ENCODE measurements at regions not wholly inside any gene's neighbourhood (a gene's known extent, or its start where the extent isn't known, plus 50 kb on each side); places are given as distances from the start of the nearest gene placed in this dataset.

- Histone ChIP-seq H3K4me3 (ENCODE audit: low read length, poor library complexity, severe bottlenecking) (no peak overlapping the region), H3K9me3 (ENCODE audit: insufficient read depth, low read depth, low read length) (no peaks in the 10 kb centered on the region), H2AFZ (ENCODE audit: low read length) (no peak overlapping the region), H3K9ac (ENCODE audit: low read depth, low read length, poor library complexity, severe bottlenecking) (no peak overlapping the region), H3K4me1 (ENCODE audit: insufficient read depth, low read length, poor library complexity, severe bottlenecking) (no peaks in the 10 kb centered on the region), H3K9me2 (replicated peaks; ENCODE audit: low read depth, low read length) (no peaks in the 10 kb centered on the region), H3F3A (ENCODE audit: low read depth) (no peaks in the 10 kb centered on the region), H3K4me2 (ENCODE audit: low read depth, low read length, poor library complexity, severe bottlenecking) (no peak overlapping the region), H3K27me3 (ENCODE audit: insufficient read depth, low read length, poor library complexity, severe bottlenecking) (no peaks in the 10 kb centered on the region), H4K20me1 (ENCODE audit: insufficient read depth, low read length, poor library complexity, severe bottlenecking) (no peaks in the 10 kb centered on the region), H3K36me3 (ENCODE audit: insufficient read depth, low read length) (no peaks in the 10 kb centered on the region), H3K79me2 (ENCODE audit: insufficient read depth, low read length) (no peaks in the 10 kb centered on the region)
- no peak for TF ChIP-seq EZH2phosphoT487 (IDR thresholded peaks at IDR 0.05; ENCODE audit: borderline replicate concordance)
- TF ChIP-seq CTCF (conservative IDR thresholded peaks at IDR 0.05; ENCODE audit: low read length): no peak
These were observed 330.2 kb downstream of the ZIC3 start for GRCh38 chrX:137896123-137896522.

GRCh38 chrX:137915466-137915865 is 349.5 kb downstream of the ZIC3 start:
- Histone ChIP-seq H3K36me3 (ENCODE audit: insufficient read depth, low read length) (no peaks in the 10 kb centered on the region), H2AFZ (ENCODE audit: low read length) (no peak overlapping the region), H3K27me3 (ENCODE audit: insufficient read depth, low read length, poor library complexity, severe bottlenecking) (no peaks in the 10 kb centered on the region), H3K4me3 (ENCODE audit: low read length, poor library complexity, severe bottlenecking) (no peak overlapping the region), H3K9me3 (ENCODE audit: insufficient read depth, low read depth, low read length) (no peaks in the 10 kb centered on the region), H3K9ac (ENCODE audit: low read depth, low read length, poor library complexity, severe bottlenecking) (no peak overlapping the region), H3F3A (ENCODE audit: low read depth) (no peaks in the 10 kb centered on the region), H3K79me2 (ENCODE audit: insufficient read depth, low read length) (no peaks in the 10 kb centered on the region), H4K20me1 (ENCODE audit: insufficient read depth, low read length, poor library complexity, severe bottlenecking) (no peaks in the 10 kb centered on the region), H3K4me2 (ENCODE audit: low read depth, low read length, poor library complexity, severe bottlenecking) (no peak overlapping the region), H3K4me1 (ENCODE audit: insufficient read depth, low read length, poor library complexity, severe bottlenecking) (no peaks in the 10 kb centered on the region), H3K9me2 (replicated peaks; ENCODE audit: low read depth, low read length) (no peaks in the 10 kb centered on the region)
- TF ChIP-seq EZH2phosphoT487 (IDR thresholded peaks at IDR 0.05; ENCODE audit: borderline replicate concordance): no peak
- no peak for TF ChIP-seq CTCF (conservative IDR thresholded peaks at IDR 0.05; ENCODE audit: low read length)

GRCh38 chrX:137916090-137916746 is 350.3 kb downstream of the ZIC3 start:
- Histone ChIP-seq H3K4me2 (ENCODE audit: low read depth, low read length, poor library complexity, severe bottlenecking) (no peak overlapping the region), H4K20me1 (ENCODE audit: insufficient read depth, low read length, poor library complexity, severe bottlenecking) (no peaks in the 10 kb centered on the region), H3K4me1 (ENCODE audit: insufficient read depth, low read length, poor library complexity, severe bottlenecking) (no peaks in the 10 kb centered on the region), H3K36me3 (ENCODE audit: insufficient read depth, low read length) (no peaks in the 10 kb centered on the region), H3K9me2 (replicated peaks; ENCODE audit: low read depth, low read length) (no peaks in the 10 kb centered on the region), H3F3A (ENCODE audit: low read depth) (no peaks in the 10 kb centered on the region), H3K27me3 (ENCODE audit: insufficient read depth, low read length, poor library complexity, severe bottlenecking) (no peaks in the 10 kb centered on the region), H3K9ac (ENCODE audit: low read depth, low read length, poor library complexity, severe bottlenecking) (no peak overlapping the region), H3K9me3 (ENCODE audit: insufficient read depth, low read depth, low read length) (no peaks in the 10 kb centered on the region), H3K4me3 (ENCODE audit: low read length, poor library complexity, severe bottlenecking) (no peak overlapping the region), H3K79me2 (ENCODE audit: insufficient read depth, low read length) (no peaks in the 10 kb centered on the region), H2AFZ (ENCODE audit: low read length) (no peak overlapping the region)
- TF ChIP-seq EZH2phosphoT487 (IDR thresholded peaks at IDR 0.05; ENCODE audit: borderline replicate concordance) (no peak), CTCF (conservative IDR thresholded peaks at IDR 0.05; ENCODE audit: low read length) (no peak)
